GM12878 (cell line): ENCODE measurements at regions not wholly inside any gene's neighbourhood (a gene's known extent, or its start where the extent isn't known, plus 50 kb on each side); places are given as distances from the start of the nearest gene placed in this dataset.

Source experiments
- ATF7 ChIP-seq: fragments of 450-650 bp; IDR thresholded peaks from 2 replicates; pipeline ENCODE4 v1.6.1; 2016; ENCODE audit warnings: low read depth, mild to moderate bottlenecking
- CHD1 ChIP-seq: IDR thresholded peaks from 2 replicates; pipeline ENCODE4 v1.6.1; 2012; ENCODE audit warnings: low read depth, low read length, improper control_type of control experiment
- CTCF ChIP-seq, 3 experiments: IDR thresholded peaks in 2 of 3; conservative IDR thresholded peaks in 1 of 3; 2 replicates each; pipeline ENCODE4 v1.5.1; 2011; ENCODE audit warnings: low read depth in 3 of 3, low read length in 3 of 3, mild to moderate bottlenecking in 3 of 3, control low read depth in 2 of 3, moderate library complexity in 2 of 3, inconsistent platforms in 1 of 3, mixed read lengths in 1 of 3; ENCODE audit not compliant: control insufficient read depth in 2 of 3, insufficient read depth in 1 of 3; ENCODE audit errors: extremely low read depth in 1 of 3
- E2F8 ChIP-seq: fragments of 450-650 bp; IDR thresholded peaks from 2 replicates; pipeline ENCODE4 v1.6.1; 2018; ENCODE audit warnings: mild to moderate bottlenecking, low read depth, moderate library complexity; ENCODE audit not compliant: partially characterized antibody
- EP300 ChIP-seq, 2 experiments: fragments of 150-350 bp in 1 of 2; IDR thresholded peaks; 2 replicates each; pipeline ENCODE4 v1.6.1; 2011 to 2012; ENCODE audit warnings: low read depth in 2 of 2, low read length in 2 of 2, borderline replicate concordance in 1 of 2, improper control_type of control experiment in 1 of 2, inconsistent platforms in 1 of 2; ENCODE audit not compliant: control insufficient read depth in 1 of 2
- EZH2 ChIP-seq: IDR thresholded peaks from 2 replicates; pipeline ENCODE4 v1.6.1; 2012; ENCODE audit warnings: low read depth, mild to moderate bottlenecking, control low read depth, inconsistent platforms, low read length, borderline replicate concordance; ENCODE audit not compliant: control insufficient read depth
- MAX ChIP-seq: IDR thresholded peaks from 2 replicates; pipeline ENCODE4 v1.6.1; 2012; ENCODE audit warnings: low read depth, low read length, improper control_type of control experiment
- NRF1 ChIP-seq: conservative IDR thresholded peaks from 2 replicates; pipeline ENCODE4 v1.6.1; 2011; ENCODE audit warnings: mild to moderate bottlenecking, low read depth, low read length, improper control_type of control experiment
- POLR2A ChIP-seq: IDR thresholded peaks from 2 replicates; pipeline ENCODE4 v1.6.1; 2011; ENCODE audit warnings: low read depth, mild to moderate bottlenecking, low read length
- RELA ChIP-seq: fragments of 450-650 bp; IDR thresholded peaks from 2 replicates; pipeline ENCODE4 v1.8.0; 2014; ENCODE audit warnings: borderline replicate concordance; ENCODE audit not compliant: partially characterized antibody
- SUPT20H ChIP-seq: IDR thresholded peaks from 2 replicates; pipeline ENCODE4 v1.6.1; 2011; ENCODE audit warnings: low read depth, mild to moderate bottlenecking, low read length, moderate library complexity, borderline replicate concordance; ENCODE audit not compliant: control insufficient read depth

- TF ChIP-seq EP300 (IDR thresholded peaks at IDR 0.05; ENCODE audit: borderline replicate concordance in 1 of 2, control insufficient read depth in 1 of 2, low read depth in 2 of 2, low read length in 2 of 2) (no peak), CHD1 (no peak), ATF7 (no peak), MAX (no peak), CTCF (IDR thresholded peaks at IDR 0.05 in 2 of 3, conservative IDR thresholded peaks at IDR 0.05 in 1 of 3; ENCODE audit: control insufficient read depth in 2 of 3, extremely low read depth in 1 of 3, insufficient read depth in 1 of 3, low read depth in 3 of 3, low read length in 3 of 3) (no peak), POLR2A (no peak), SUPT20H (no peak), NRF1 (no peak), RELA (no peak), EZH2 (no peak), E2F8 (no peak)
These were observed 51.6 kb upstream of the CACNA1A start for GRCh38 chr19:13557756-13558398.
